ENCODE measurements at regions not wholly inside any gene's neighbourhood (a gene's known extent, or its start where the extent isn't known, plus 50 kb on each side); places are given as distances from the start of the nearest gene placed in this dataset.

DNA sequence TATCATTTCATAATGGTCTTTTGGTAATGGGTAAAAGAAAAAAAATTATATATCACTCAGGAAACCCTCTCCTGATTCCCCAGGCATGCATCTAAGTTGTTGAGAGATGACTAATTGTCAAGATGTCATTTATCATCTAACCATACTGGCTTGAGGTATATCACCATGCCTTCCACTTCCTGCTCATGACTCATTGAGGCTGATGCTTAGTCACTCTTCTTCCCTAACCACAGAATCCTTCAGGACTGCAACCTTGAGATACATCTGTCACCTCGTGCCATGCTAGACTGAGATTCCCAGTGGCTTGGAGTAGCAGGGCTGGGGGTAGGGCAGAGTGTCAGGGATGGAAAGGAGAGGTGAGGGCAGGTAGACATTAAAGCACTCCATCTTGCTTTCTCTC lies 782.5 kb upstream of the INTU start:
- TF ChIP-seq POLR2A (IDR thresholded peaks at IDR 0.05) = no peak
- TF ChIP-seq, protein P1, sequence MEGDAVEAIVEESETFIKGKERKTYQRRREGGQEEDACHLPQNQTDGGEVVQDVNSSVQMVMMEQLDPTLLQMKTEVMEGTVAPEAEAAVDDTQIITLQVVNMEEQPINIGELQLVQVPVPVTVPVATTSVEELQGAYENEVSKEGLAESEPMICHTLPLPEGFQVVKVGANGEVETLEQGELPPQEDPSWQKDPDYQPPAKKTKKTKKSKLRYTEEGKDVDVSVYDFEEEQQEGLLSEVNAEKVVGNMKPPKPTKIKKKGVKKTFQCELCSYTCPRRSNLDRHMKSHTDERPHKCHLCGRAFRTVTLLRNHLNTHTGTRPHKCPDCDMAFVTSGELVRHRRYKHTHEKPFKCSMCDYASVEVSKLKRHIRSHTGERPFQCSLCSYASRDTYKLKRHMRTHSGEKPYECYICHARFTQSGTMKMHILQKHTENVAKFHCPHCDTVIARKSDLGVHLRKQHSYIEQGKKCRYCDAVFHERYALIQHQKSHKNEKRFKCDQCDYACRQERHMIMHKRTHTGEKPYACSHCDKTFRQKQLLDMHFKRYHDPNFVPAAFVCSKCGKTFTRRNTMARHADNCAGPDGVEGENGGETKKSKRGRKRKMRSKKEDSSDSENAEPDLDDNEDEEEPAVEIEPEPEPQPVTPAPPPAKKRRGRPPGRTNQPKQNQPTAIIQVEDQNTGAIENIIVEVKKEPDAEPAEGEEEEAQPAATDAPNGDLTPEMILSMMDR (IDR thresholded peaks at IDR 0.05) = no peak
